GM20000 (cell line): ENCODE measurements at regions not wholly inside any gene's neighbourhood (a gene's known extent, or its start where the extent isn't known, plus 50 kb on each side); places are given as distances from the start of the nearest gene placed in this dataset.

Source experiments
- DNase-seq: peaks from one replicate; pipeline ENCODE4 v3.0.0; 2012; ENCODE audit warnings: low spot score
- TF ChIP-seq, protein P1 (sequence below): IDR thresholded peaks from 2 replicates; pipeline ENCODE4 v1.5.1; 2012; ENCODE audit warnings: mild to moderate bottlenecking, control low read depth; ENCODE audit errors: extremely low read depth, missing control alignments

DNA sequence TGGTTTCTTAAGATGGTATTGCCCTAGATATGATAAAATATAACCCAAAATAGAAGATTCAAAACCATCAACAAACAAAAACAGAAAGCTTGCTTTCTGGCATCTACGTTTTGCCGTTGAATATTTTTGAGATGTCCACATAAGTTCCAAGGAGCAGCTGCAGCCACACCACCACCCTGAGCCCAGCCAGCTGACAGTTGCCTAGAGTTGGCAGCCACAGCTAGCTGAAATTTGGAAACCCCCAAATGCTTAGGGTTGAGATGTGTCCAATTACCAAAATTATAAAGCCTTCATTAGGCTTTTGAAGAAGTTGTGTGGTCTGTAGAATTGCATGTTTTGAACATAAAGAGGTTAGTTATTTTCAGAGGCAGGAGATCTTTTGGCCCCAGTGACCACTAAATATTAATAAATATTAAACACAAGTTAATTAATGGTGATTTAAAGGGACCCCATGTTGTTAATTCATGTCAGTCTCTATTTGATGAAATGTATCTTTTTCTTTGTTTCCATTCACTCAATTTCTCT, 118.1 kb upstream of the DTNA start:
- TF ChIP-seq, protein P1, sequence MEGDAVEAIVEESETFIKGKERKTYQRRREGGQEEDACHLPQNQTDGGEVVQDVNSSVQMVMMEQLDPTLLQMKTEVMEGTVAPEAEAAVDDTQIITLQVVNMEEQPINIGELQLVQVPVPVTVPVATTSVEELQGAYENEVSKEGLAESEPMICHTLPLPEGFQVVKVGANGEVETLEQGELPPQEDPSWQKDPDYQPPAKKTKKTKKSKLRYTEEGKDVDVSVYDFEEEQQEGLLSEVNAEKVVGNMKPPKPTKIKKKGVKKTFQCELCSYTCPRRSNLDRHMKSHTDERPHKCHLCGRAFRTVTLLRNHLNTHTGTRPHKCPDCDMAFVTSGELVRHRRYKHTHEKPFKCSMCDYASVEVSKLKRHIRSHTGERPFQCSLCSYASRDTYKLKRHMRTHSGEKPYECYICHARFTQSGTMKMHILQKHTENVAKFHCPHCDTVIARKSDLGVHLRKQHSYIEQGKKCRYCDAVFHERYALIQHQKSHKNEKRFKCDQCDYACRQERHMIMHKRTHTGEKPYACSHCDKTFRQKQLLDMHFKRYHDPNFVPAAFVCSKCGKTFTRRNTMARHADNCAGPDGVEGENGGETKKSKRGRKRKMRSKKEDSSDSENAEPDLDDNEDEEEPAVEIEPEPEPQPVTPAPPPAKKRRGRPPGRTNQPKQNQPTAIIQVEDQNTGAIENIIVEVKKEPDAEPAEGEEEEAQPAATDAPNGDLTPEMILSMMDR, result no peak
- DNase-seq, result no peak

DNA sequence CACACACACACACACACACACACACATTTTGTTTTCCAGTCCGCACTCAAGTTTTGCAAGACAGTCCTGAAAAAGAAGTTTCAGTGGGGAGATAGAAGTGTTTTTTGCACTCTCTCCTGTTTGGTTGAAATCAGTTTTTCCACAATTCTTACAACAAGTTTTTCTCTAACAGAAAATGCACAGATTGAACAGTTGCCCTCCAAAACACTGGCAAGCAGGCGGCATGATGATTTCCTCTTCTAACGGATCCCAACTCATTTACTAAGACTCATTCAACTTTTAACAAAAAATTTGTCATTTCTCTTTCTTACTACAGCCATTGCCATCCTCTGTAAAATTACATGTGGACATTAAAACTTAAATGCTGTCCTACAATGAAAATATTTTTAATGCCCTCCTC, 117.6 kb upstream of the DTNA start:
- TF ChIP-seq, protein P1, result no peak
- no peak for DNase-seq

DNA sequence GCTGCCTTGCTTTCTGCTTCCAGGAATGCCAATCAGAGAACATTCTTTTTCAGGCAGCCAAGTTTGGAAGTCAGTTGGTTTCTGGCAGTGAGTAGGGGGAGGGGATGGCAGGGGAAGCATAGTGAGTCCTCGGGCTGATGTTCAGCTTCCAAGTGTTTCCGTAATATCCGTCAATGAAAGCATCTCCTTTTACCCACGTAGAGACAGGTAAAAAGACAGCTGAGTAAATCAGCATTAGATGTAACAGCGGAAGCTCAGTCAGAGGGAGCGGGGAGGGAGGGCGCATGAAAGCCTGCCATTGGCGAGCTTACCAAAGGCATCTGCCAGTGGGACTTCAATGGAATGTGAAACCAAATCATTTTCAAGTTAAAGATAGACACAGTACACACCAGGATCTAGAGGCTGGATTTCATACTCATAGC, 117.1 kb upstream of the DTNA start:
- TF ChIP-seq, protein P1, result no peak
- no peak for DNase-seq

DNA sequence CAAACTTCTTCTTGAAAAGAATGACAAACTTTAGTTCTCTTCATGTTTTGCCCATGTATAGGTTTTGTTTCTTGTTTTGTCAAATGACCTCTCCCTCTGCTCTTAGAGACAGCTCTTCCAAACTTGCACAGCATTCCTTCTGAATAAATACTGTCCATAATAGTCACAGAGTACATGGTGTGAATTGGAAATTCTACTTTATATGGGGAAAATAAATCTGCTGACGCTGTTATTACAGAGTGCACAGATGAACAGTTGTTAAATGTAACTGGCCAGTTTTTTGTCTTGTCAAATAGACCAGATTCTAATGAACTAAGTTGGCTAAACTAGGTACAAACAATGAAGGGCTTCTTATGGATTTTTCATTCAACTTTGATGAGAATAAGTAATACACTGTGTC, 115.8 kb upstream of the DTNA start:
- TF ChIP-seq, protein P1, result no peak
- no peak for DNase-seq

DNA sequence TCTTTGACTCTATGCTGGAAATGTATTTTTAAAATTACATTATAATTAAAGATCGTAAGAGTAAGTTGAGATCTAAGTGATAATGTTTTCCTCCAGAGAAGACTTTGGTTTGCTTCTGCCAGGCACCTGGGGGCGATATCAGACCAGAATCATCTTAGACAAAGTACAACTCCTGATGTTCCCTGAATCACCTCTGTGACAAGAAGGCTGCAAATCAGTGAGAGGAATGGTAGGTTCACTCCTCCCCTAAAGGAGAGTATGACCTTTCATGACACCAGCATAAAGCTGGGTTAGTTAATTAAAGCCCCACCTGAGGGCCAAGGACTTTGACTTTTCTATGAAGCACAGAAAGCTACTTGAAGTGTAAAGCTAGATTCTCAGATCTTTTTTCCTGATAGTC, 114.4 kb upstream of the DTNA start:
- TF ChIP-seq, protein P1, result no peak
- DNase-seq, result no peak

DNA sequence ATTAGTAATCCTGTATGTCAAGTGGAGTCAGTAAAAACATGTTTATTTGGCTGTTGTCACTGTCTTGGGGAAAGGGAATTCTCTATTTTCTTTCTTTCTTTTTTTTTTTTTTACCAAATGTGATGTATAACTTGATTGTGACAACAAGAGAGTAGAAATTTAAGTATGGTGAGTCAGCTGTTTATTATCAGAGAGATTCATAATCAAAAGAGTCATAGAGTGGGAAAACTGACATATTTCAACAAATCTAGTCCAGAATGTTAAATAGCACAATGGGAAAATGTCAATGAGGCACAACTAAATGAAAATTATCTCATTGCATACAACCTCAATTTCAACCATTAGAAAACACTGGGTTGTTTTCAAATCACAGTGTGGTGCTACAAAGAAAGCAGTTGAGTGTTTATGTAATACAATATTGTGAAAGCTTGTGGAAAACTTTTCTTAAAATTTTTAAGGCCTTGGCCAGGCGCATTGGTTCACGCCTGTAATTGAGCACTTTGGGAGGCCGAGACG, 111.9 kb upstream of the DTNA start:
- TF ChIP-seq, protein P1, result no peak
- no peak for DNase-seq

DNA sequence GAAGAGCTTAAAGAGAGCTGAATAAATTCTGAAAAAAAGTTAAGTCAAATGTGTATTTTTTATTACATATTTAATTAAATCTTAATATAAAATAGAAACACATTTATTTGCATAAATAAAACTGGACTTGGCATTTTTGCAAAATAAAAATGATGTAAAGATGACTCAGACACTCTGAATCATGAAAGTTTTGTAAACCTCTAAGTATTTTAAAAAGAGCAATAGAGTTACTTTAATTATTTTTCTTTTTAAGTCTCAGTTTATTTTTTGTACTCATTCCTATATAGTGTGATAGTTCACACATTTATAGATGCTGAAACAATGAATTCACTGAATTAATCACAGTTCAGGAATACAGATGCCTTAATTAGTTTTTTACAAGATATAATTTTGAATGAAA, 109.9 kb upstream of the DTNA start:
- no peak for DNase-seq
- TF ChIP-seq, protein P1, result no peak
